A549 (cell line): ENCODE measurements at regions not wholly inside any gene's neighbourhood (a gene's known extent, or its start where the extent isn't known, plus 50 kb on each side); places are given as distances from the start of the nearest gene placed in this dataset.

Experiments
- ATAC-seq, 2 experiments: fragments of 200-7000 bp in 1 of 2; fragments of >200 bp in 1 of 2; cut with Nextera tagmentation in 1 of 2; cut with Tn5 transposase in 1 of 2; 3 replicates each; pipeline versions ENCODE4 v1.8.0 to v1.9.1; 2018 to 2020; ENCODE audit warnings: mild to moderate bottlenecking in 1 of 2, moderate library complexity in 1 of 2
- CTCF ChIA-PET: fragments of 300-600 bp; sonication (Branson Sonifier 250); formaldehyde crosslinking; extraction: SDS; loops from one replicate; lab custom pipeline; 2021; ENCODE audit warnings: antibody characterized with exemption, inconsistent platforms; lab: Yijun Ruan, JAX
- POLR2A ChIA-PET: fragments of 350-600 bp; formaldehyde crosslinking; extraction: SDS; loops from one replicate; lab custom pipeline; 2021; ENCODE audit warnings: antibody characterized with exemption, inconsistent platforms; lab: Yijun Ruan, JAX
- DNase-seq, 2 experiments: peaks; one replicate each; pipeline versions ENCODE4 v3.0.0 to v3.0.0-alpha.2; 2011 to 2016; ENCODE audit warnings: low read depth in 1 of 2, low spot score in 1 of 2
- FAIRE-seq: peaks from 2 replicates; lab custom pipeline; 2011; peaks lifted over from hg19 to GRCh38; lab: Jason Lieb, UNC
- H3K27ac ChIP-seq, 2 experiments: fragments of >200 bp; sonication (Bioruptor Twin); formaldehyde crosslinking; 3 replicates each; pipeline ENCODE4 v1.5.1; 2016 to 2017
- H3K4me1 ChIP-seq: fragments of >200 bp; sonication (Bioruptor Twin); formaldehyde crosslinking; 3 replicates; pipeline ENCODE4 v1.6.1; 2016
- H3K4me2 ChIP-seq: fragments of >200 bp; sonication (Bioruptor Twin); formaldehyde crosslinking; 3 replicates; pipeline ENCODE4 v1.6.1; 2016
- H3K4me3 ChIP-seq: fragments of >200 bp; sonication (Bioruptor Twin); formaldehyde crosslinking; 3 replicates; pipeline ENCODE4 v1.5.1; 2016
- H3K9me3 ChIP-seq: fragments of >200 bp; sonication (Bioruptor Twin); formaldehyde crosslinking; 3 replicates; pipeline ENCODE4 v1.6.1; 2016
- EHF ChIP-seq: fragments of 250-450 bp; sonication (Bioruptor Pico); IDR thresholded peaks from 2 replicates; pipeline ENCODE4 v1.5.0; 2020; ENCODE audit warnings: mild to moderate bottlenecking
- FOSB ChIP-seq: fragments of 250-450 bp; sonication (Bioruptor Pico); IDR thresholded peaks from 2 replicates; pipeline ENCODE4 v1.5.0; 2020; ENCODE audit warnings: mild to moderate bottlenecking, moderate library complexity
- FOSL2 ChIP-seq, 2 experiments: fragments of 450-650 bp in 1 of 2; fragments of >200 bp in 1 of 2; sonication (Bioruptor Twin) in 1 of 2; formaldehyde crosslinking; IDR thresholded peaks; 2 replicates each; pipeline versions ENCODE4 v1.5.0 to v1.6.1; 2016 to 2020; ENCODE audit warnings: mild to moderate bottlenecking in 1 of 2, moderate library complexity in 1 of 2
- FOXS1 ChIP-seq: fragments of 250-450 bp; sonication (Bioruptor Pico); IDR thresholded peaks from 2 replicates; pipeline ENCODE4 v1.5.0; 2020; ENCODE audit warnings: mild to moderate bottlenecking, moderate library complexity
- HOXA7 ChIP-seq: fragments of 250-450 bp; sonication (Bioruptor Pico); IDR thresholded peaks from 2 replicates; pipeline ENCODE4 v1.5.0; 2020; ENCODE audit warnings: mild to moderate bottlenecking, moderate library complexity
- HOXB5 ChIP-seq: fragments of 250-450 bp; sonication (Bioruptor Pico); IDR thresholded peaks from 2 replicates; pipeline ENCODE4 v1.5.0; 2020; ENCODE audit warnings: mild to moderate bottlenecking, moderate library complexity
- JUN ChIP-seq, 2 experiments: fragments of >200 bp; sonication (Bioruptor Twin); formaldehyde crosslinking; IDR thresholded peaks; 2 replicates in 1 of 2; 3 replicates in 1 of 2; pipeline ENCODE4 v1.6.1; 2016 to 2017
- KDM5A ChIP-seq: fragments of 200-600 bp; sonication (generic); IDR thresholded peaks from 2 replicates; pipeline ENCODE4 v1.6.1; 2016; ENCODE audit warnings: antibody characterized with exemption, mild to moderate bottlenecking
- MAFK ChIP-seq: fragments of 450-650 bp; IDR thresholded peaks from 2 replicates; pipeline ENCODE4 v1.6.1; 2014; ENCODE audit not compliant: partially characterized antibody
- POLR2AphosphoS2 ChIP-seq: conservative IDR thresholded peaks from 2 replicates; pipeline ENCODE4 v1.6.1; 2012; ENCODE audit warnings: low read length, improper control_type of control experiment, inconsistent platforms
- RCOR1 ChIP-seq: fragments of 150-350 bp; IDR thresholded peaks from 2 replicates; pipeline ENCODE4 v1.6.1; 2014; ENCODE audit warnings: antibody characterized with exemption, low read length, low read depth
- TFCP2L1 ChIP-seq: fragments of 250-450 bp; sonication (Bioruptor Pico); IDR thresholded peaks from 2 replicates; pipeline ENCODE4 v1.5.0; 2021; ENCODE audit warnings: mild to moderate bottlenecking
- ZC3H11A ChIP-seq: fragments of 450-650 bp; IDR thresholded peaks from 2 replicates; pipeline ENCODE4 v1.6.1; 2014; ENCODE audit warnings: antibody characterized with exemption, mild to moderate bottlenecking
- WGBS: methylation state at CpG from one replicate; pipeline ENCODE4 v1.1.6; 2017; ENCODE audit errors: missing lambda C conversion rate; 5-methylcytosine and 5-hydroxymethylcytosine counted together
- TF ChIP-seq, protein P1 (sequence below): fragments of 250-450 bp; sonication (Bioruptor Pico); IDR thresholded peaks from 2 replicates; pipeline ENCODE4 v1.5.0; 2021; ENCODE audit warnings: mild to moderate bottlenecking, moderate library complexity, borderline replicate concordance
- TF ChIP-seq, protein P2 (sequence below): IDR thresholded peaks from 2 replicates; pipeline ENCODE4 v1.6.1; 2012
- TF ChIP-seq, protein P3 (sequence below): fragments of 250-450 bp; sonication (Bioruptor Pico); IDR thresholded peaks from 2 replicates; pipeline ENCODE4 v1.5.0; 2020; ENCODE audit warnings: low read depth, mild to moderate bottlenecking, moderate library complexity
- TF ChIP-seq, protein P4 (sequence below): fragments of >200 bp; sonication (Bioruptor Twin); formaldehyde crosslinking; IDR thresholded peaks from 2 replicates; pipeline ENCODE4 v1.6.1; 2016
- TF ChIP-seq, protein P5 (sequence below): fragments of 200-600 bp; sonication (generic); IDR thresholded peaks from 2 replicates; pipeline ENCODE4 v1.6.1; 2016; ENCODE audit warnings: antibody characterized with exemption, mild to moderate bottlenecking, moderate library complexity
- TF ChIP-seq, protein P6 (sequence below): fragments of >200 bp; sonication (Bioruptor Twin); formaldehyde crosslinking; IDR thresholded peaks from 3 replicates; pipeline ENCODE4 v1.6.1; 2016

DNA sequence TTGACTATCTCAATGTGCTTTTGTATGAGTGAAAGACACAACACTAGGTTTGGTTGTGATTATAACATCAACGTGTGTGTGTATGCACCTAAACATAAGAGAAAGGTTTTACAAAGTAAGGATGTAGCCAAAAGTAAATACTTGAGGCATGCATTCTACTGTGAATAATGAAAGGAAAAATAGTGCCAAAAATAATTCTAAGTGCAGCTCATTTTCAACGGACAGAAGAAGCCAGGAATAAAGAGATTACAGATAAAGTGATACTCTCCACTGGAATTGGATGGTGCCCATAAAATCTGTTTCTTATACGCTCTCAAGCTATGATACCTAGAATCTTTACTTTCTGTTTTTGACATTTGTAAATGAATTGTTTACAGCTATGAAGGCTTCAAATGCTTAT lies 135.0 kb upstream of the TMEM72 start:
- no peak for DNase-seq
- Histone ChIP-seq H3K4me2 (no peak overlapping the region), H3K27ac (no peak overlapping the region), H3K4me1 (no peaks in the 10 kb centered on the region), H3K9me3 (no peaks in the 10 kb centered on the region), H3K4me3 (no peak overlapping the region)
- POLR2A ChIA-PET, result no interaction called here
- no peak for FAIRE-seq
- WGBS, result 32% methylated on average over 3 of the region's 3 CpGs
- no peak for ATAC-seq
- CTCF ChIA-PET, result no interaction called here
- TF ChIP-seq, protein P1, sequence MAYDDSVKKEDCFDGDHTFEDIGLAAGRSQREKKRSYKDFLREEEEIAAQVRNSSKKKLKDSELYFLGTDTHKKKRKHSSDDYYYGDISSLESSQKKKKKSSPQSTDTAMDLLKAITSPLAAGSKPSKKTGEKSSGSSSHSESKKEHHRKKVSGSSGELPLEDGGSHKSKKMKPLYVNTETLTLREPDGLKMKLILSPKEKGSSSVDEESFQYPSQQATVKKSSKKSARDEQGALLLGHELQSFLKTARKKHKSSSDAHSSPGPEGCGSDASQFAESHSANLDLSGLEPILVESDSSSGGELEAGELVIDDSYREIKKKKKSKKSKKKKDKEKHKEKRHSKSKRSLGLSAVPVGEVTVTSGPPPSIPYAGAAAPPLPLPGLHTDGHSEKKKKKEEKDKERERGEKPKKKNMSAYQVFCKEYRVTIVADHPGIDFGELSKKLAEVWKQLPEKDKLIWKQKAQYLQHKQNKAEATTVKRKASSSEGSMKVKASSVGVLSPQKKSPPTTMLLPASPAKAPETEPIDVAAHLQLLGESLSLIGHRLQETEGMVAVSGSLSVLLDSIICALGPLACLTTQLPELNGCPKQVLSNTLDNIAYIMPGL (CRISPR knock-in tag), result no peak
- TF ChIP-seq EHF (CRISPR knock-in tag), result no peak
- TF ChIP-seq, protein P2, sequence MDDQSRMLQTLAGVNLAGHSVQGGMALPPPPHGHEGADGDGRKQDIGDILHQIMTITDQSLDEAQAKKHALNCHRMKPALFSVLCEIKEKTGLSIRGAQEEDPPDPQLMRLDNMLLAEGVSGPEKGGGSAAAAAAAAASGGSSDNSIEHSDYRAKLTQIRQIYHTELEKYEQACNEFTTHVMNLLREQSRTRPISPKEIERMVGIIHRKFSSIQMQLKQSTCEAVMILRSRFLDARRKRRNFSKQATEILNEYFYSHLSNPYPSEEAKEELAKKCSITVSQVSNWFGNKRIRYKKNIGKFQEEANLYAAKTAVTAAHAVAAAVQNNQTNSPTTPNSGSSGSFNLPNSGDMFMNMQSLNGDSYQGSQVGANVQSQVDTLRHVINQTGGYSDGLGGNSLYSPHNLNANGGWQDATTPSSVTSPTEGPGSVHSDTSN, result no peak
- no peak for TF ChIP-seq ZC3H11A
- no peak for TF ChIP-seq JUN (IDR thresholded peaks at IDR 0.05)
- TF ChIP-seq, protein P3, sequence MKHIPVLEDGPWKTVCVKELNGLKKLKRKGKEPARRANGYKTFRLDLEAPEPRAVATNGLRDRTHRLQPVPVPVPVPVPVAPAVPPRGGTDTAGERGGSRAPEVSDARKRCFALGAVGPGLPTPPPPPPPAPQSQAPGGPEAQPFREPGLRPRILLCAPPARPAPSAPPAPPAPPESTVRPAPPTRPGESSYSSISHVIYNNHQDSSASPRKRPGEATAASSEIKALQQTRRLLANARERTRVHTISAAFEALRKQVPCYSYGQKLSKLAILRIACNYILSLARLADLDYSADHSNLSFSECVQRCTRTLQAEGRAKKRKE (CRISPR knock-in tag), result no peak
- TF ChIP-seq TFCP2L1 (CRISPR knock-in tag), result no peak
- TF ChIP-seq, protein P4, sequence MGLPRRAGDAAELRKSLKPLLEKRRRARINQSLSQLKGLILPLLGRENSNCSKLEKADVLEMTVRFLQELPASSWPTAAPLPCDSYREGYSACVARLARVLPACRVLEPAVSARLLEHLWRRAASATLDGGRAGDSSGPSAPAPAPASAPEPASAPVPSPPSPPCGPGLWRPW, result no peak
- TF ChIP-seq RCOR1, result no peak
- TF ChIP-seq POLR2AphosphoS2, result no peak
- TF ChIP-seq FOXS1 (CRISPR knock-in tag), result no peak
- TF ChIP-seq FOSL2 (IDR thresholded peaks at IDR 0.05), result no peak
- no peak for TF ChIP-seq FOSL2 (CRISPR knock-in tag; IDR thresholded peaks at IDR 0.05)
- TF ChIP-seq, protein P5, sequence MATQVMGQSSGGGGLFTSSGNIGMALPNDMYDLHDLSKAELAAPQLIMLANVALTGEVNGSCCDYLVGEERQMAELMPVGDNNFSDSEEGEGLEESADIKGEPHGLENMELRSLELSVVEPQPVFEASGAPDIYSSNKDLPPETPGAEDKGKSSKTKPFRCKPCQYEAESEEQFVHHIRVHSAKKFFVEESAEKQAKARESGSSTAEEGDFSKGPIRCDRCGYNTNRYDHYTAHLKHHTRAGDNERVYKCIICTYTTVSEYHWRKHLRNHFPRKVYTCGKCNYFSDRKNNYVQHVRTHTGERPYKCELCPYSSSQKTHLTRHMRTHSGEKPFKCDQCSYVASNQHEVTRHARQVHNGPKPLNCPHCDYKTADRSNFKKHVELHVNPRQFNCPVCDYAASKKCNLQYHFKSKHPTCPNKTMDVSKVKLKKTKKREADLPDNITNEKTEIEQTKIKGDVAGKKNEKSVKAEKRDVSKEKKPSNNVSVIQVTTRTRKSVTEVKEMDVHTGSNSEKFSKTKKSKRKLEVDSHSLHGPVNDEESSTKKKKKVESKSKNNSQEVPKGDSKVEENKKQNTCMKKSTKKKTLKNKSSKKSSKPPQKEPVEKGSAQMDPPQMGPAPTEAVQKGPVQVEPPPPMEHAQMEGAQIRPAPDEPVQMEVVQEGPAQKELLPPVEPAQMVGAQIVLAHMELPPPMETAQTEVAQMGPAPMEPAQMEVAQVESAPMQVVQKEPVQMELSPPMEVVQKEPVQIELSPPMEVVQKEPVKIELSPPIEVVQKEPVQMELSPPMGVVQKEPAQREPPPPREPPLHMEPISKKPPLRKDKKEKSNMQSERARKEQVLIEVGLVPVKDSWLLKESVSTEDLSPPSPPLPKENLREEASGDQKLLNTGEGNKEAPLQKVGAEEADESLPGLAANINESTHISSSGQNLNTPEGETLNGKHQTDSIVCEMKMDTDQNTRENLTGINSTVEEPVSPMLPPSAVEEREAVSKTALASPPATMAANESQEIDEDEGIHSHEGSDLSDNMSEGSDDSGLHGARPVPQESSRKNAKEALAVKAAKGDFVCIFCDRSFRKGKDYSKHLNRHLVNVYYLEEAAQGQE, result no peak
- TF ChIP-seq MAFK, result no peak
- TF ChIP-seq HOXB5 (CRISPR knock-in tag), result no peak
- TF ChIP-seq, protein P6, sequence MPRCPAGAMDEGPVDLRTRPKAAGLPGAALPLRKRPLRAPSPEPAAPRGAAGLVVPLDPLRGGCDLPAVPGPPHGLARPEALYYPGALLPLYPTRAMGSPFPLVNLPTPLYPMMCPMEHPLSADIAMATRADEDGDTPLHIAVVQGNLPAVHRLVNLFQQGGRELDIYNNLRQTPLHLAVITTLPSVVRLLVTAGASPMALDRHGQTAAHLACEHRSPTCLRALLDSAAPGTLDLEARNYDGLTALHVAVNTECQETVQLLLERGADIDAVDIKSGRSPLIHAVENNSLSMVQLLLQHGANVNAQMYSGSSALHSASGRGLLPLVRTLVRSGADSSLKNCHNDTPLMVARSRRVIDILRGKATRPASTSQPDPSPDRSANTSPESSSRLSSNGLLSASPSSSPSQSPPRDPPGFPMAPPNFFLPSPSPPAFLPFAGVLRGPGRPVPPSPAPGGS, result no peak
- TF ChIP-seq HOXA7 (CRISPR knock-in tag), result no peak
- TF ChIP-seq FOSB (CRISPR knock-in tag), result no peak
- TF ChIP-seq KDM5A, result no peak
